NCI-H2227 (cell line): ENCODE measurements at regions not wholly inside any gene's neighbourhood (a gene's known extent, or its start where the extent isn't known, plus 50 kb on each side); places are given as distances from the start of the nearest gene placed in this dataset.

ENCODE experiments used
- DNase-seq: peaks from one replicate; lab custom pipeline; 2025; ENCODE audit not compliant: unreplicated experiment; lab: John Stamatoyannopoulos, UW

- no peak for DNase-seq
Observed at GRCh38 chr10:47247148-47248059, 52.6 kb upstream of the GDF10 start.

DNA sequence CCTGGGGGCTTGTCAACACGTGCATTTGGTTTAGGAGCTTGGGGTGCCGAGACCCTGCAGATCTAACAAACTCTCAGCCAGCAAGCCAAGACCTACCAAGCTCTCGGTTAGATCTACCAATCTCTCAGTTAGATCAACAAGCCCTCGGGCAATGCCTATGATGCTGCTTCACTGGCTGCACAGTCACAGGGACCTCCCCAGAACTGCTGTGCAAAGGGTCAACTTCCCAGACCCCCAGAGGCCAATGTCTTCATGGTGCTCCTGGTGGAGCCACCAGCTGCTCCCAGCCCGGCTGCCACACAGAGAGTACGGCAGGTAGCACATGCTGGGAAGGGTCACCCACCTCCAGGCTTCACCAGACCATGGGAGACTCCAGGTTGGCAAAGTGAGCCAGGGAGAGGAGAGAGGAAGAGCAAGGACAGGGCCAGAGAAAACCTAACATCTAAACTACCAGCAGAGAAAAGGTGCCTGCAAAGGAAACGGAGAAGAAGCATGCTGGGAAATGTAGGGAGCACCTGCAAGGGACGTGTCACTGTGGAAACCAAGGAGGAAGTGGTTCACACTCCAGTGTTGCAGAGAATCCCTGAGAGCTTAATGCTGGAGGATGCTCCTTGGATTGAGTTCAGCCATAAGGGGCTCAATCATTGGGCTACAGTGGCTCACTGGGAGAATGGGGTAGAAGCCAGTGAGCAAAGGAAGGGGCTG is 51.5 kb upstream of the GDF10 start:
- no peak for DNase-seq

GRCh38 chr10:47249881-47250280 is 50.1 kb upstream of the GDF10 start:
- no peak for DNase-seq
